GM20000 (cell line): ENCODE measurements at regions not wholly inside any gene's neighbourhood (a gene's known extent, or its start where the extent isn't known, plus 50 kb on each side); places are given as distances from the start of the nearest gene placed in this dataset.
"Not testable (repeated sequence)": the region's sequence is repeated elsewhere in the genome, so short reads cannot be mapped to it uniquely, and the experiment has no call there.

Experiments used
- DNase-seq: peaks from one replicate; pipeline ENCODE4 v3.0.0; 2012; ENCODE audit warnings: low spot score
- CTCF ChIP-seq: IDR thresholded peaks from 2 replicates; pipeline ENCODE4 v1.5.1; 2012; ENCODE audit warnings: mild to moderate bottlenecking, control low read depth; ENCODE audit errors: extremely low read depth, missing control alignments

- TF ChIP-seq CTCF, result no peak
- DNase-seq, result no peak
Observed at GRCh38 chr11:29051935-29052334, 943.7 kb downstream of the METTL15 start.

GRCh38 chr11:29050962-29051361, 942.8 kb downstream of the METTL15 start:
- not testable (repeated sequence) for DNase-seq

- DNase-seq, result no peak
- TF ChIP-seq CTCF, result no peak
Observed at GRCh38 chr11:29040489-29040888, 932.3 kb downstream of the METTL15 start.

GRCh38 chr11:29032384-29033149, 924.4 kb downstream of the METTL15 start:
- no peak for DNase-seq
- no peak for TF ChIP-seq CTCF

- no peak for DNase-seq
- no peak for TF ChIP-seq CTCF
Observed at GRCh38 chr11:29029452-29029851, 921.3 kb downstream of the METTL15 start.

GRCh38 chr11:29027436-29027835, 919.2 kb downstream of the METTL15 start:
- DNase-seq, result no peak
- no peak for TF ChIP-seq CTCF

- no peak for TF ChIP-seq CTCF
- DNase-seq, result no peak
Observed at GRCh38 chr11:29026286-29026685, 918.1 kb downstream of the METTL15 start.

- DNase-seq, result no peak
Observed at GRCh38 chr11:29025001-29025400, 916.8 kb downstream of the METTL15 start.

More at GRCh38 chr11:29025001-29025400, 916.8 kb downstream of the METTL15 start:
- TF ChIP-seq CTCF, result no peak
